ENCODE measurements at regions not wholly inside any gene's neighbourhood (a gene's known extent, or its start where the extent isn't known, plus 50 kb on each side); places are given as distances from the start of the nearest gene placed in this dataset.

GRCh38 chr6:104282581-104282980 lies 577.1 kb downstream of the HACE1 start:
- 79 to 92% methylated on average over 2 of the region's 2 CpGs for WGBS, 2 donors
- H3K9me3 ChIP-seq: no peaks in the 10 kb centered on the region
- no peaks in the 10 kb centered on the region for H3K36me3 ChIP-seq
- H3K4me3 ChIP-seq: no peak overlapping the region
- no peak for FAIRE-seq
- DNase-seq: no peak
- no peaks in the 10 kb centered on the region for H3K4me1 ChIP-seq
- no peaks in the 10 kb centered on the region for H3K27me3 ChIP-seq
- ATAC-seq: no peak
- TF ChIP-seq CTCF (IDR thresholded peaks at IDR 0.05): no peak
- intact Hi-C loops (cut with DNase I): no loop called here
- no peak overlapping the region for H3K27ac ChIP-seq

GRCh38 chr6:104281370-104281769 lies 578.3 kb downstream of the HACE1 start:
- no peak overlapping the region for H3K27ac ChIP-seq
- no peaks in the 10 kb centered on the region for H3K9me3 ChIP-seq
- no peak for DNase-seq
- no peak for FAIRE-seq
- no peaks in the 10 kb centered on the region for H3K36me3 ChIP-seq
- TF ChIP-seq CTCF (IDR thresholded peaks at IDR 0.05): no peak
- WGBS, 2 donors: 80 to 84% methylated on average over 3 of the region's 3 CpGs
- H3K27me3 ChIP-seq: no peaks in the 10 kb centered on the region
- ATAC-seq: no peak
- no peak overlapping the region for H3K4me3 ChIP-seq
- intact Hi-C loops (cut with DNase I): no loop called here
- H3K4me1 ChIP-seq: no peaks in the 10 kb centered on the region

GRCh38 chr6:104268389-104268788 lies 591.3 kb downstream of the HACE1 start:
- no peak overlapping the region for H3K4me3 ChIP-seq
- H3K27me3 ChIP-seq: no peaks in the 10 kb centered on the region
- WGBS, 2 donors: 11 to 19% methylated on average over 1 of the region's 1 CpG
- DNase-seq (no peak), ATAC-seq (no peak), FAIRE-seq (no peak)
- no peaks in the 10 kb centered on the region for H3K9me3 ChIP-seq
- TF ChIP-seq CTCF (IDR thresholded peaks at IDR 0.05): no peak
- H3K27ac ChIP-seq: no peak overlapping the region
- peaks cover 0 to 6% (median 0%) of the 10 kb centered on the region in 3 donors for H3K4me1 ChIP-seq
- H3K36me3 ChIP-seq: no peaks in the 10 kb centered on the region
- intact Hi-C loops (cut with DNase I): no loop called here

- 15 to 24% methylated on average over 2 of the region's 2 CpGs for WGBS, 2 donors
- no peaks in the 10 kb centered on the region for H3K27me3 ChIP-seq
- intact Hi-C loops (cut with DNase I): no loop called here
- FAIRE-seq (no peak), ATAC-seq (peak in 1 of 4 donors; percentile 51), DNase-seq (no peak)
- H3K9me3 ChIP-seq: no peaks in the 10 kb centered on the region
- H3K36me3 ChIP-seq: no peaks in the 10 kb centered on the region
- no peak overlapping the region for H3K27ac ChIP-seq
- H3K4me1 ChIP-seq: peaks cover 0 to 6% (median 0%) of the 10 kb centered on the region in 3 donors
- H3K4me3 ChIP-seq: no peak overlapping the region
- no peak for TF ChIP-seq CTCF (IDR thresholded peaks at IDR 0.05)
These were observed 592.8 kb downstream of the HACE1 start for GRCh38 chr6:104266922-104267321.

- H3K9me3 ChIP-seq: no peaks in the 10 kb centered on the region
- intact Hi-C loops (cut with DNase I): no loop called here
- DNase-seq (no peak), FAIRE-seq (no peak), ATAC-seq (no peak)
- H3K27ac ChIP-seq: no peak overlapping the region
- H3K36me3 ChIP-seq: no peaks in the 10 kb centered on the region
- 60 to 64% methylated on average over 3 of the region's 3 CpGs for WGBS, 2 donors
- TF ChIP-seq CTCF (IDR thresholded peaks at IDR 0.05): no peak
- no peaks in the 10 kb centered on the region for H3K27me3 ChIP-seq
- H3K4me1 ChIP-seq: no peaks in the 10 kb centered on the region
- H3K4me3 ChIP-seq: no peak overlapping the region
These were observed 603.1 kb downstream of the HACE1 start for GRCh38 chr6:104256646-104257045.

Measured in pancreas (tissue), 10 donors.